OCI-M1 (cell line): ENCODE measurements at regions not wholly inside any gene's neighbourhood (a gene's known extent, or its start where the extent isn't known, plus 50 kb on each side); places are given as distances from the start of the nearest gene placed in this dataset.
"Not testable (repeated sequence)": the region's sequence is repeated elsewhere in the genome, so short reads cannot be mapped to it uniquely, and the experiment has no call there.

ENCODE experiments used
- DNase-seq: peaks from one replicate; lab custom pipeline; 2025; lab: John Stamatoyannopoulos, UW

DNA sequence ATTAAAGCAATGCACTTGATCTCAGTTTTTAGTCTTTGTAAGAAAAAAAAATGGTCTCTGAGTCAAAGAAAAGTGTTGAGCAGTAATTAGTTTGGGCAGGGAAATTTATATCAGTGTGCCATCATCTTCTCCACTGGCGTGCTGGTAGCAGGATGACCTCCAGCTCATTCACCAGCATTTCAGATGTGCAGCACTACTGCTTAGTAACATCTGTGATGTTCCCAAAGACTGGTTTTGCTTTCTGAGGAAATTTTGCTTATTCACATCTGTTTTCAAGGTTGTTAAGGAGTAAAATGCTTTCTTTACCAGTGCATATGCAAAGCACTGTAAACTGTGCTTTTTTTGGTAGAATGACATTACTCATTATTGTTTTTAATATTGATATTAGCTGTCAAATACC, 540.4 kb downstream of the TRAM1L1 start:
- no peak for DNase-seq

- peak; percentile 21 for DNase-seq
Measured at GRCh38 chr4:116539744-116540143, 545.6 kb downstream of the TRAM1L1 start.

- DNase-seq, result no peak
Measured at GRCh38 chr4:116537828-116538227, 547.5 kb downstream of the TRAM1L1 start.

DNA sequence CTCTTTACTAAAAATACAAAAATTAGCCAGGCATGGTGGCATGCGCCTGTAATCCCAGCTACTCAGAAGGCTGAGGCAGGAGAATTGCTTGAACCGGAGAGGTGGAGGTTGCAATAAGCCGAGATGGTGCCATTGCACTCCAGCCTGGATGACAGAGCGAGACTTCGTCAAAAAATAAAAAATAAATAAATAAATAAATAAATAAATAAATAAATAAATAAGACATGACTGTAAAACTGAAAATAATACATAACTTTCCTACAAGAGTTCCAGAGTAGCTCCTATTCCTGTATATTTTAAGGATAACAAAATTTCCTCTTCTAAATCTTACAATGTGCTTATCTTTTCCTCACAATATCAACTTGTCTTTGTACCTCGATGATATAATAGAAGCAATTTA, 549.4 kb downstream of the TRAM1L1 start:
- not testable (repeated sequence) for DNase-seq

GRCh38 chr4:116531870-116532269, 553.5 kb downstream of the TRAM1L1 start:
- DNase-seq, result peak; percentile 27

DNA sequence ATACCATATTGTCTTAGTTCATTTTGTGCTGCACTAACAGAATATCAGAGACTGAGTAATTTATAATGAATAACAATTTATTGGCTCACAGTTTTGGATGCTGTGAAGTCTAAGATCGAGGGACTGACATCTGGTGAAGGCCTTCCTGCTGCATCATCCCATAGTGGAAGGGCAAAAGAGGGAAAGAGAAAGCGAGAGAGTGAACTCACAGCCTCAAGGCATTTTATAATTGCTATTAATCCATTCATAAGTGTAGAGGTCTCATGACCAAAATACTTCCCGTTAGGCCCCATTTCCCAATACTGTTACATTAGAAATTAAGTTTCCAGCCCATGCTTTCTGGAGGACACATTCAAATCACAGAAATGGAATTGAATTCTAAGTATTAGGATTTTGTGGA, 554.4 kb downstream of the TRAM1L1 start:
- DNase-seq, result no peak

- no peak for DNase-seq
Measured at GRCh38 chr4:116530048-116530447, 555.3 kb downstream of the TRAM1L1 start.

- no peak for DNase-seq
Measured at GRCh38 chr4:116529129-116529528, 556.2 kb downstream of the TRAM1L1 start.

DNA sequence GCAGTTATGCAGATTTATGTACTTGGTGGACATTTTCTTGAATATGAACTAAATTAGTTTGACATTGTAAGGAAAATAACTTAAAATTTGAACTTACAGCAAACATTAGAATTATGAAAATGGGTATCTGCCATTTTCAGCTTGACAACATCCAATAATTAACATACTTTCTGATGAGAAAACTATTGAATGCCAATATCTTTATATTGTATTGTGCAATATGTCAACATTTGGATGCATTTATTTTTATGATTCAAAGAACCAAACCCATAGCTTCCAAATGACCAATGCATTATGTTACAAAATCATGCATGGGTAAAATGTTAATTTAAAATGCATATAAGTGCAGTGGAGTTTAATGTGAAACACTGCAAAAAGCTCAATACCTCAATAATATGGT, 562.5 kb downstream of the TRAM1L1 start:
- no peak for DNase-seq

- no peak for DNase-seq
Measured at GRCh38 chr4:116520886-116521285, 564.5 kb downstream of the TRAM1L1 start.

- no peak for DNase-seq
Measured at GRCh38 chr4:116516711-116517110, 568.7 kb downstream of the TRAM1L1 start.

DNA sequence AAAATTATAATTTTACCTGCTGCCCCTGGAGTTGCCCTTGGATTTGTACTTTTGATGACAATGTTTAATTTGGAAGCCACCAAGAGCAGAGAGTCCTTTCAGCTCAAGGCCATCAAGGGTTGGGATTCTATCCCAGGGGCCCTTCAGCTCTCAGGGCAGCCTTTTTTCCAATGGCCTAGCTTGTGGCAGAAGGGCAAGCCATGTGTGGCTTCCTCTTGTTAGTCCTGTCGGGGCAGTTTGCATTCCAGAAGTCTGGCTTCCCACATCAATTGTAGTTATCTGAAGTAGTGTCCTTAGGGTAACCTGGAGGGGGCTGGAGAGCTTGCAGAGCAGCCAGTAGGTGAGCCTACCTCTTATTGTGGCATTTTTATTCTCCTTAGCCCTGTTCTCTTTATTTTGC, 569.4 kb downstream of the TRAM1L1 start:
- DNase-seq, result no peak

DNA sequence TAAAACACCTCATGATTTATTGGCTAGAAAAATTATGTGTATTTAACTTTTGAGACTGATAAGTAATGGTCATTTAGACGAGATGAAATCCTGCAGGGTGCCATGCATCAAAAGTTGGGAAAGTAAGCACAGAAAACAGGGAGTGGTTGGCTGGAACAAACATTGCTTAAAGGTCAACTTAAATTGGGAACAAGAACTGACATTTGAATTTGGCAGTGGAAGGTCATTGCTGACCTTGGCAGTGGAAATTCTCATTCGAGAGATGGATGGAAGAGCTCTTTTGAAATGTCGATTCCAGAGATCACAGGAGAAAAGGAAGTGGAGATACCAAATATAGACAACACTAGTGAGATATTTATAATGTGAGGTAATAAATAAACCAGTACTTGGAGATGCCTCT, 572.8 kb downstream of the TRAM1L1 start:
- DNase-seq, result no peak

GRCh38 chr4:116501954-116502353, 583.4 kb downstream of the TRAM1L1 start:
- DNase-seq, result no peak

DNA sequence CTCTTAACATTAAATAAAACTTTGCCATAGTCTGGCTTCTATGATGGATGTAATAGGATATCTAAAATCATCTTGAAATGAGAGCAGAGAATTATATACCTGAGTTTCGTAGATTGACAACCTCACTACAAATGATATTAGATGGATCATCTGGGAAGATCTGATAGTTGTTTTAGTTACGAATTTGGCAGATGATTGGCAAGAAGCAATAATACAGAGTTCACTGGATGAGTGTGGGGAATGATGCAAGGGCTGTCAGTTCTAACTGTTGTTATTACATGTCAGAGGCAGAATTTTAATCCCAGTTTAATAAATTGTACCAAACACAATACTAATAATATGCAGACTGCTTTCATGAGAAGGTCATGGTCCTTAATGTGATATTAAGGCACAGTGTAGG, 585.2 kb downstream of the TRAM1L1 start:
- no peak for DNase-seq

- peak; percentile 23 for DNase-seq
Measured at GRCh38 chr4:116489739-116490138, 595.6 kb downstream of the TRAM1L1 start.

DNA sequence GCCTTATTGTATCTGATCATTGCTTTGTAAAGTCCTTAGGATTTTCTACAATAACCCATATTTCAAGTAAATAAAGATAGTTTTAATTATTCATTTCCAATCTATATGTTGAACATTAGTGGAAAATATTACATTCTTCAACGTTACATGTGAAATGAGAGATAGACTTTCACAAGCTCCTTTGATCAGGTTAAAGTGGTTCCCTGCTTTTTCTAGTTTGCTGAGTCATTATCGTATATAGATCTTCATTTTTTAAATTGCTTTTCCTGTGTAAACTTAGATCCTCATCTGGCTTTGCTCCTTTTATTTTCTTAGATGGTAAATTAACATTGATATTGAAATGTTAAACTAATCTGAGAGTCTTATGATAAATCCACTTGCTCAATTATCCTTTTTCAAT, 599.0 kb downstream of the TRAM1L1 start:
- DNase-seq, result no peak

DNA sequence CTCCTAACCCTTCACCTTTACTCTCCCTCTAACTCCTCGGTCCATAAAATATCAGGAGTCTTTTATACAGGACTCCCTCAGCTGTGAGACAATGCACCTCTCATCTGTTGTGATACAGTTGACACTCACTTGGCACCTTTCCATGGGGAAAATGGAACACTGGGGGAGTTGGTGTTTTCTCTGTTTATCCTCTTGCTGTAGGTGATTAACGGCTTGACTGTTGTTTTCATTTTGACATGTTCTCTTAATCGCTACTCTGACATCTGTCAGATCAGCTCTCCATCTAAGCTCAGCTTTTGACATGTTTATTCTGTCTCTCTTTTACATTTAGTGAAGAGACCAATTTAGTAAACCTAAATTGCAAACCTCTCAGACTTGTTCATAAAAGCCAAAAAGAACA, 604.8 kb downstream of the TRAM1L1 start:
- no peak for DNase-seq

DNA sequence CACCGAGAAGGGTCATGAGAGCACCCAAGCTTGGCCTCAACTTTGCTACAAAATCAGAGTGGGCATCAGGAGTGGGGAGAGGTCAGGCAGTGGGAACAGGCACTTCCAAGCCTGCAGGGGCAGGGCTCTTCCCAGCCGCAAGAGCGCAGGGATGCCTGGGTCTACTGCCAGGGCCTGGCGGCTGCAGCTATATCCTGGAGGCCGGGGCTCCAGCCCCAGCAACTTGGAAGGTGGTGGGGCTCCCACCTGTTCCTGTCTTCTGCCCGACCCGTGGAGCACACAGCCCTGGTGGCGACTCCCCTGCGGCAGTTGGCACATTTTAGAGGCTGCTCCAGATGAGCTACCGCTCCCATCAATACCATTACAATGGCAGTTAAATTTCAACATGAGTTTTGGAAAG, 607.0 kb downstream of the TRAM1L1 start:
- no peak for DNase-seq

GRCh38 chr4:116469582-116469981, 615.8 kb downstream of the TRAM1L1 start:
- DNase-seq, result no peak

GRCh38 chr4:116453127-116453526, 632.2 kb downstream of the TRAM1L1 start:
- DNase-seq, result no peak

DNA sequence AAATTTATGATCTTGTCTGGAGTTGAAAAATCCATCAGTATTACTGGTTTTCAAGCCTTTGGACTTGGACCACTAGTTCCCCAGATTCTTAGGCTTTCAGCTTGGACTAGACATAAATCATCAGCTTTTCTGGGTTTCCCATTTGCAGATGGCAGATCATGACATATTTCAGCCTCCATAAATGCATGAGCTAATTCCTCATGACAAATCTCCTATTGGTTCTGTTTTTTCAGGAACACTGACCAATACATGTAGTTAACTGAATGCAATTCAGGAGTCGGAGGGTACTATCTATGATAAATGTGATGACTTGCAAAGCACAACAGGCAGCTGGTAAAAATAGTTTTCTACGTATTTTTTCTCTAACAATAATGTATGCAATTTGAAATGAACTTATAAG, 635.6 kb downstream of the TRAM1L1 start:
- no peak for DNase-seq

GRCh38 chr4:116444117-116444516, 641.3 kb downstream of the TRAM1L1 start:
- DNase-seq, result no peak

- no peak for DNase-seq
Measured at GRCh38 chr4:116438981-116439729, 646.2 kb downstream of the TRAM1L1 start.
